ENCODE measurements at regions not wholly inside any gene's neighbourhood (a gene's known extent, or its start where the extent isn't known, plus 50 kb on each side); places are given as distances from the start of the nearest gene placed in this dataset.
"Not testable (repeated sequence)": the region's sequence is repeated elsewhere in the genome, so short reads cannot be mapped to it uniquely, and the experiment has no call there.

GRCh38 chr16:87123356-87124001, 193.7 kb downstream of the C16orf95 start:
- H3K27ac ChIP-seq = no peak overlapping the region
- TF ChIP-seq CTCF (IDR thresholded peaks at IDR 0.05) (no peak), ZFX (IDR thresholded peaks at IDR 0.05; ENCODE audit: borderline replicate concordance) (no peak)

- not testable (repeated sequence) for H3K27ac ChIP-seq
Observed at GRCh38 chr16:87124405-87124804, 192.8 kb downstream of the C16orf95 start.

- no peak for TF ChIP-seq ZFX (IDR thresholded peaks at IDR 0.05; ENCODE audit: borderline replicate concordance)
- no peak for TF ChIP-seq CTCF (IDR thresholded peaks at IDR 0.05)
- no peak overlapping the region for H3K27ac ChIP-seq
Observed at GRCh38 chr16:87125206-87126155, 191.7 kb downstream of the C16orf95 start.

GRCh38 chr16:87126403-87127025, 190.7 kb downstream of the C16orf95 start:
- no peak overlapping the region for H3K27ac ChIP-seq
- no peak for TF ChIP-seq CTCF (IDR thresholded peaks at IDR 0.05)
- TF ChIP-seq ZFX (IDR thresholded peaks at IDR 0.05; ENCODE audit: borderline replicate concordance) = no peak

- no peak for TF ChIP-seq CTCF (IDR thresholded peaks at IDR 0.05)
- TF ChIP-seq ZFX (IDR thresholded peaks at IDR 0.05; ENCODE audit: borderline replicate concordance) = no peak
- H3K27ac ChIP-seq = no peak overlapping the region
Observed at GRCh38 chr16:87127061-87127765, 190.0 kb downstream of the C16orf95 start.

- H3K27ac ChIP-seq = no peak overlapping the region
- TF ChIP-seq ZFX (IDR thresholded peaks at IDR 0.05; ENCODE audit: borderline replicate concordance) = no peak
- TF ChIP-seq CTCF (IDR thresholded peaks at IDR 0.05) = no peak
Observed at GRCh38 chr16:87127766-87128147, 189.4 kb downstream of the C16orf95 start.

- H3K27ac ChIP-seq = no peak overlapping the region
- TF ChIP-seq CTCF (IDR thresholded peaks at IDR 0.05) = no peak
- TF ChIP-seq ZFX (IDR thresholded peaks at IDR 0.05; ENCODE audit: borderline replicate concordance) = no peak
Observed at GRCh38 chr16:87129771-87130170, 187.4 kb downstream of the C16orf95 start.

Data from 22Rv1 (cell line).